GM19452 (cell line): ENCODE measurements at regions not wholly inside any gene's neighbourhood (a gene's known extent, or its start where the extent isn't known, plus 50 kb on each side); places are given as distances from the start of the nearest gene placed in this dataset.
"Not testable (repeated sequence)": the region's sequence is repeated elsewhere in the genome, so short reads cannot be mapped to it uniquely, and the experiment has no call there.

ENCODE experiments used
- ATAC-seq: cut with Tn5 transposase; IDR thresholded peaks from one replicate; pipeline ENCODE4 v1.9.1; 2021; ENCODE audit not compliant: unreplicated experiment

DNA sequence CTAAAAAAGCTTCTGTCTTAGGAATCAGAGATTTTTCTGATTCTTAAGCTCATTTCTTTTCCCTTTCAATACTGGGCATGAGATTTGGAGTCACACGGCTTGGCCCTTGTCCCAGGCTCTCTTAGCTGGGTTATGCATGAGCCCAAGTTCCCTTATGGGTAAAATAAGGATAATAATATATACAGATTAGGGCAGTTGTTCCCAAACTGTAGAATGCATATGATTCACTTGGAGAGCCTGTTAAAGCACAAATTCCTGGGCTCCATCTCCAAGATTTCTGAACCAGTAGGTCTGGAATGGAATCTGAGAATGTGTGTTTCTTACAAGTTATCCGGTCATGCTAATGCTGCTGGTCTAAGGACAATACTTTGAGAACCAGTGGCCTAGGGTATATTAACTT is 154.0 kb downstream of the REEP3 start:
- ATAC-seq: no peak

DNA sequence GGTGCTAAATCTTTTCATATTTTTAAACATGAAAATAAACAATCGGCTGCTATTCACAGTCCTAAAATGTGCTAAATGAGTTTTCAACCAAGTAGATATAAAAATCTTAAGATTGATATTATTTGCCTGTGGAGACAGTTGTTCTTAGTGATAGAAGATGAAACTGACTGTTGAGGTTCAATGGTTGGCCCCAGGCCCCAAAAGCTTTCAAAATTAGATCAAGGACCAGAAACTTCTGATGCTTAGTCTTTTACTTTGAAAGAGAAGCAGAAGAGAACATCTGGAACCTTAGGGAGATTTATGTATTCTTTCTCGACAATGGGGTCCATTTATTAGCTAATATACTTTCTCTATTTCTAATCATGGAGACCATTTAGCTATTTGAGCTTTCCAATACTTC is 155.8 kb downstream of the REEP3 start:
- no peak for ATAC-seq

GRCh38 chr10:63680545-63680944 is 159.3 kb downstream of the REEP3 start:
- ATAC-seq: not testable (repeated sequence)

DNA sequence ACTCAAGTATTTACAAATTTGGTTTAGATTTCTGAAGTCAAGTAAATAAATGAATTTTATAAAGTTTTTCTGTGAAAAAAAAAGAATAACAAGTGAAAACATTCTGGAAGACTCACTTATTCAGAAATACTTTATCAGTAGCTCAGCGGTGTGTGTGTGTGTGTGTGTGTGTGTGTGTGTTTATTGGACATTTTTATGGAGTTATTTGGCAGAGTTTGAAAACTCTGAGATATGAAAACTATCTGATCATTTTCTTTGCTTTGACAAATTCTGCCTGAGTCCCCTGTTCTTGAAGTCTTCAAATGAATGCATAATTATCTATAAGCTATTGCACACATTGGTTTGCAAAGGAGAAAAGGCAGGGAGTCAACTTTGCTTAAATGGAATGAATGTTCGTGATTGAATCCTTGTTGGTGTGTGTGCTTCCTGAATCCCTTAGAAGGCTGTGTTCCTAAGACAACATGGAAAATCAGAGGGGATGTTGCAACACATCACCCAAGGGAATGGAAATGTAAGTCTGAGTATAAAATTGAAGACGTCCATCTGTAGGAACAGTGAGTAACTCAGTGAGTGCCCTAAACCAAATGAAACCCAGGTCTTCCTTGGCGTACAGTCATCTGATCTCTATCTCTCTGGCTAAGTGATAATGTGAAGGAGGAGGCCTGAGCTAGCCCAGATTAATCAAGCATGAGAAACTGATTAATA is 160.9 kb downstream of the REEP3 start:
- ATAC-seq: no peak

- ATAC-seq: not testable (repeated sequence)
Observed at GRCh38 chr10:63682698-63683052, 161.5 kb downstream of the REEP3 start.

- no peak for ATAC-seq
Observed at GRCh38 chr10:63683223-63683622, 162.0 kb downstream of the REEP3 start.

- ATAC-seq: no peak
Observed at GRCh38 chr10:63683686-63684085, 162.5 kb downstream of the REEP3 start.

DNA sequence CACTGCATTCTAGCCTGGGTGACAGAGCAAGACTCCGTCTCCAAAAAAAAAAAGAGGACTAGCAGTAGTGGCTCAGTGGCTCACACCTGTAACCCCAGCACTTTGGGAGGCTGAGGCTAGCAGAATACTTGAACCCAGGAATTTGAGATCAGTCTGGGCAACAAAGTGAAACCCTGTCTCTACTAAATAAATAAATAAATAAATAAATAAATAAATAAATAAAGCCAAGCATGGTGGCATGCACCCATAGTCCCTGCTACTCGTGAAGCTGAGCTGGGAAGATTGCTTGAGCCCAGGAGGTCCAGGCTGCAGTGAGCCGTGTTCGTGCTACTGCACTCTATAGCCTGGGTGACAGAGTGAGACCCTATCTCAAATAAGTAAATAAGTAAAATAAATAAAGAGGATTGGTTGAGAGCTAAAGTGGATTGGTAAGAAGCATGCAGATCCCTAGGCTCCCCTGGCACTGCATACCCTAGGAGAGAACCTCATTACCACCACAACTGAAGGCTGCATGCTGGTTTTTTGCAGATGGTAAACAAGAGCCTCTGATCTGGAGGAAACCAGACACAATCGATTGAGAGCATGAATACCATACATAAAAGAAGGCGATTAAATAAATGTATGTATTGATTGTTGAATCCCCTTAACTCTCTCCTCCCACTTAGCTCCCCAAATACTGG is 163.2 kb downstream of the REEP3 start:
- ATAC-seq: no peak

- no peak for ATAC-seq
Observed at GRCh38 chr10:63689768-63690167, 168.6 kb downstream of the REEP3 start.

DNA sequence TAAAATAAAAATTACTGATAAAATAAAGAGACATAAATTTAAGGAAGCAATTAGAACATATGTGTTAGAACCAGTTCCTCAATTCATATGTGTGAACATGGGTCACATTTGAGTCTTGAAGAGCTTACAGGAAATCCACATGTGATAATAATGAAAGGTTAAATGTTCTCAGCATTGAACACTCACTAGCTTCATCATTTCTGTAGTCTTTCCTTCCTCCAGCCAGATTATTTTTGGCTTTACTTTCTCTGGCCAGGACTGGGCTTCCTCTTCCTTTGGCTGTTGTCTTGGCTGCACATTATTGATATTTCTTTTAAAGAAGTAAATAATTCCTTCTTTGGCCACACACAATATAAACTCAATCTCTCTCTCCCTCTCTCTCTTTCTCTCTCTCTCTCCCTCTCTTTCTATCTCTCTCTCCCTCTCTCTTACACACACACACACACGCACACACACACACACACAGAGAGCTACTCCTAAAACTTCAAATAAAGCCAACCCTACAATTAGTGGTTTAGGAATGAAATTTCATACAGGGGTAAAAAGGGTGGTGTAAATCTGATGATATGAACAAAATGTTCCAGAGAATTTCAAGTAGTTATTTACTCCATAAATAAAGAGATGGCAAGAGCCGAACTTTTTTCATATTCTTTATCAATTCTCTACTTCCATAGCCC is 171.2 kb downstream of the REEP3 start:
- no peak for ATAC-seq

DNA sequence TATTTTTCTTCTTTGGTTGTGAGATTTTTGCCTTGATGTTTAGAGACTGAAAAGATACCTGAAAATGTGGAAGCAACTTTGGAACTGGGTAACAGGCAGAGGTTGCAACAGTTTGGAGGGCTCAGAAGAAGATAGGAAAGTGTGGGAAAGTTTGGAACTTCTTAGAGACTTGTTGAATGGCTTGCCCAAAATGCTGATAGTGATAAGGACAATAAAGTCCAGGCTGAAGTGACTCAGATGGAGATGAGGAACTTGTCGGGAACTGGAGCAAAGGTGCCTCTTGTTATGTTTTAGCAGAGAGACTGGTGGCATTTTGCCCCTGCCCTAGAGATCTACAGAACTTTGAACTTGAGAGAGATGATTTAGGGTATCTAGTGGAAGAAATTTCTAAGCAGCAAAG is 171.8 kb downstream of the REEP3 start:
- ATAC-seq: not testable (repeated sequence)

GRCh38 chr10:63696205-63696604 is 175.0 kb downstream of the REEP3 start:
- no peak for ATAC-seq

DNA sequence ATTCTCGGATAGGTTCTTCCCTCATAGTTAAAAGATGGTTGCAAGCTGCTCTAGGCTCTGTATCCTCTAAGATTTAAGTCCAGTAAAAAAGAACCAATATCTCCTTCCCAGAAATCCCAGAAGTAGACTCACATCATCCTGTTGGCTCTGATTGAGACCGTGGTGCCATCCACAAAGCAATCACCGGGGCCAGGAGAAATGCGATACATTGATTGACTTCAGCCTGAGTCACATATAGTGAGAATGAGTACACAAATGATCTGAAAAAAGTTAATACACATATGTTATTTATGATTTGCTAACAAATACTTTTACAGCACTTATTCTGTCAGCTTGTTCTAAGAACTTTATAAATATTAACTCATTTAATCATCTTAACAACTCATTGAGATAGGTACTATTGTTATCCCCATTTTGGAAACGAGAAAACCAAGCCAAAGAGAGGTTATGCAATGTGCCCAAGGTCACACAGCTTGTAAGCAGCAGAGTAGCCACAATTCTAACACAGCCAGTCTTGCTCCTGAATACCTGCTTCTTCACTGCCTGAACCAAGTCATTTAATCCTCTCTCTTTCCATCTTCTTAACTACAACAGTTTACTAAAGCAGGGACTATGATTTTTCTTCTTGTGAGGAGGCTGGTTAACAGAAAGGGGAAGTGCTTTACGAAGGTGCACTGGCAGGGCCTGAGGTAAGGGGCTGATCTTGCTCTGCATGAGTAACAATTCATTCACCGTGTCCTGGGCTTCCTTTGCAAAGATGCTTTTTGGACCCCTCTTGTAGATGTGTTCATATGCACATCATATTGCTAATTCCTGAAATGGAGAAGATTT is 177.0 kb downstream of the REEP3 start:
- ATAC-seq: peak; percentile 60

DNA sequence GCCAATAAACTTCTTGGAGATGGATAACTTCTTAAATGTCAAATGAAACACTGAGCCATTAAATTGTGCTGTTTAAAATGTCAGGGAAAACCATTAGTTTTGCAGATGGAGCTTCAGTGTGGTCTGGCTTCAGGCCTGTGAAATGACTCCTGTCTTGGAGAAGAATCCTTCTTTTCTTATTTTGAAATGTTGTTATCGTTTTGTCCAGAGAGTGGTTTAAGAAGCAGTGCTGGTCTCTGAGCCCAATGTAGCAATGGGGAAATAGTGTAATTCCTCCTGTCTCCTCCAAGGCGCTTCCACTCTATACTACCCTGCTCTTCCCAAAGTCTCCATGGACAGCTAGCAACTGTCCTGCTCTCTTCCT is 177.6 kb downstream of the REEP3 start:
- ATAC-seq: no peak

GRCh38 chr10:63699785-63700613 is 178.8 kb downstream of the REEP3 start:
- ATAC-seq: no peak

DNA sequence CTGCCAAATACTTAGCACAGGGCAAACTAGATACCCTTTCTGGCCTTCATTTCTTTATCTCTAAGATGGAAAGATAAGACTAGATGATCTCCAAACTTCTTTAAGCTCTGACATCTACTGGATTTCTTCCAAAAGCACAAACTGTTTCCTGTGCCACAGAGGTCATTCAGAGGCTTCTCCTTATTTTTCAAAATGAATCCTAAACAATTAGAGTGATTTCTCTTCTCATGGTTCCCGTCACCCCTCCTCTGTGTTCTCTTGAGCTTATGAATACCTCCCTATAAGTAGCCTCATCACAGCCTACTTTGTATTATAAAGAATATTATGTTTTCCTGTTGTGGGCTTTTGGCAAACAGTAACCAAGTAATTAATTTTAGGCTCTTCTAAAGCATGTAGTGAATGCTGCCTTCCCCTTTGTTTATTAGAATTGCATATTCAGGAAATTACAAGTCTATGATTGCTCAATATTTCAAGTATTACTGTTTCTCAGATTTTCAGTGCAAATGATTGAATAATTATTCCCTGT is 179.5 kb downstream of the REEP3 start:
- ATAC-seq: no peak

DNA sequence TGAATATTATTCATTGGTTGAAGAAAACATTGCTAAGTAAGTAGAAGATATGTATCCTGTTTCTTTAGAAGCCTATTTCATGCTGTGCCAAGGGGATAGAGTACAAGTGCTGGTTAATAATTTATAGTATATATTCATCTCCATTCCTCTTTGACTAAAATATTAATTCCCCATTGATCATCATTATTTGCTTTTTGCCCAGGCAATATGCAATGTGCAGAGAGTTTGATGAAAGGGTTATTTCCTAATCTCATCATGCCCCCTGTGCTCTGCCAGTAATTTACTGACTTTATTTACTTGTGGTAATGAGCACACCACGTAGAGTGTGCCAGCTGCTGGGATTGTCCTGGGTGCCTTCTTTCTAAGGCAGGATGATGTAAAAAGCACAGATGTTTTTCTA is 180.9 kb downstream of the REEP3 start:
- ATAC-seq: no peak

- ATAC-seq: no peak
Observed at GRCh38 chr10:63703113-63703670, 182.0 kb downstream of the REEP3 start.

GRCh38 chr10:63703740-63704345 is 182.6 kb downstream of the REEP3 start:
- ATAC-seq: no peak
